CD4-positive, alpha-beta T cell treated with Interleukin-1 beta for 1 hour (primary cell): ENCODE measurements at regions not wholly inside any gene's neighbourhood (a gene's known extent, or its start where the extent isn't known, plus 50 kb on each side); places are given as distances from the start of the nearest gene placed in this dataset.
"Not testable (repeated sequence)": the region's sequence is repeated elsewhere in the genome, so short reads cannot be mapped to it uniquely, and the experiment has no call there.

Experiments used
- DNase-seq, 2 donors: peaks; one replicate each; pipeline ENCODE4 v3.0.0-alpha.2; 2020 to 2022

GRCh38 chr7:142636107-142636506, 113.2 kb upstream of the PRSS1 start:
- not testable (repeated sequence) for DNase-seq

DNA sequence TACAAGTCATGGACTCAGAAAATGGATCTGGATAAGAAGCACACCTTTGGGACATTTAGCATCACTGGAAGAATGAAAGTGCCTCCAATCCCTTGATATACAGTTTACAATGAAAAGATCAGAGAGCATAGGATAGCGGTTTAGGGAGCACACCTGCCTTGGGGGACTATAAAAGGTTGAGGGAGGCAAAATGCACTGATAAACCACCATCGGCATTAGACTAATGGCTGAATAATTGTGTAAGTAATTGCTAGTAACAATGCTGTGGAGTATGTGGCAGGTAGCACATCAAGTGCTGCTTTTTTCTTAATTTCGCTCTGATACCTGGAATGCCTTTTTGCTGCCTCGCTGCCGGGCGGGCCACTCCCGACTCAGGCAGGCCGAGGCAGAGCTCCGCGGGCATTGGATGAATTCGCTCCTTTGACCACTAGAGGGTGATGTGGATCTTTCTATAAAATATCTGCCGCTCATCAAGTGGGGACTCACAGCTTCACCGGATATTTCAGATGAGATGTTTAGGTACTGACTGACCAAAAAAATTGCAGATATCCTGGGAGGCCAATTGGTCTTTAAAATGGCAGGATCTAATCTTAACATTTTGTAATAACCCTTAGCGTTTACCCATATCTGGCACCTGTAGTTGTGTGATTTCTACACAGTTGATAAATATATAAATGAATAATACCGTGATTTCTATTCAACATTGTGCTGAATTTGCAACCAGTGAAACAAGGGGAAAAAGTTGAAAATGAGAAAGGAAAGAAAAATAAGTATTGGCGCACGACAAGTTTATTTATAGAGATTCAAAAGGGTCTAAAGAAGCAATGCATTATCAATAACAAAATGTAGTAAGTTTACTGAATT, 116.8 kb upstream of the PRSS1 start:
- peak; percentile 62 to 75 for DNase-seq

DNA sequence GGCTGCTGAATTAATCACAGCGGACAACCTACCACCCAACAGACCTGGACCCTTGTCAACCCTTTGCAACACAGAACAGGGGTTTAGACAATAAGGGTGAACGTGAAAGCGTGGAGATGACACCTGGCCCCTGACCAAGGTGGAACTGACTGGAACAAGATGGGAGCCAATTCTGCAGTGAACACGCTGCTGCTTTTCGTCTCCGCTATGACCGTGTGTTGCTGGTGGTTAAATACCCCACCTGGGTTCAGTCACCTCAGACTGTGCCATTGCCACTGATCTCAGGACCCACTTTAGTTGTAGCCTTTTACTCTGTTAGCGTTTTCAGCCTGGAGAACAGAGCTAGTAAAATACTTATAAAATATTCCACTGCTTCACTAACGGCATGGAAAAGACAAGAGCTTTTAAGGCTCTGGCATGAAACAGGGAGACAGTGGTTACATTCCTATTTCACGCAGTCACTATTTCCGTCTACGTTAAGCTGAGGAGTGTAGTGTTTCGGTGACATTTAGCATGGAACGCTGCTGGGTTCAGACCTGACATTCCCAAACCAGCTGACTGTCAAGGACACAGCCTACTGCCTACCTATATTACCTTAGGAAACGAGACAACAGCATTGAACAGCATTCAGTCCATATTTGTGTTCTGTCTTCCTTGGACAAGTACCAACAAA, 119.5 kb upstream of the PRSS1 start:
- DNase-seq = no peak

- no peak for DNase-seq
These were observed 120.3 kb upstream of the PRSS1 start for GRCh38 chr7:142628945-142629344.

- DNase-seq = not testable (repeated sequence)
These were observed 122.0 kb upstream of the PRSS1 start for GRCh38 chr7:142627223-142627622.

- DNase-seq = peak; percentile 65 to 74
These were observed 122.7 kb upstream of the PRSS1 start for GRCh38 chr7:142626420-142627035.

DNA sequence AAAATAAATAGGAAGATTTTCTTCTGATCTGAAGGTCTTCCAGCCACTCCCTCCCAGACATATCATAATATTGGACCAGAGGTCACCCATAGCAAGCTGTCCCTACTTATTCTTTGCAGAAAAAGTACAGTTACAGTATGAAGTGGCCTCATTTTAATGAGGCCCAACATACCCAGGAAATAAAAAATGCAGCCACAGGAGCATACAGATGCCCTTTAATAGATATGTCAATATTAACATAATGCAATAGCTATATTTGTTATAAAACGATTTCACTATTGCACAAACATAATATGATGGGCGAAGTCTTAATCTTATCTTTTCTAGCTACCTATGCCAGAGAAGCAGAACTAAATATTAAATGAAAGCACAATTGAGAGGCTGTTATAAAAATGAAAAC, 124.1 kb upstream of the PRSS1 start:
- DNase-seq = not testable (repeated sequence)

DNA sequence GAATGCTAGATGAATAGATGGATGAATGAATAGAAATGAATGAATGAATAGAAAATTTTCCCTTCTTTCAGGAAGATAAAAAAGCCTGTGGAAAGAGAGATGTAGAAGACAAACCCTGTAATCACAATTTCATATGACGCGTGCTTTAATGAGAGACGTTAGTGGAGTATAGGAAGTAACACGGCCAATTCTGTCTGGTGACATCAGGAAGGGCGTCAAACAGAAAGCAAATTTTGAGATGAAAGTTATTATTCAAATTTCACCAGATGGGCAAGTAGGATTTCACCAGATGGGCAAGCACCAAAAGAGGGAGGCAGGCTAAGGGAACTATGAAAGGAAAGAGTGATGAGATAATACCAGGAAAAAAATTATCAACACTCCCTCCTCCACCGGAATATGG, 128.9 kb upstream of the PRSS1 start:
- no peak for DNase-seq

GRCh38 chr7:142618655-142619351, 130.5 kb upstream of the PRSS1 start:
- DNase-seq = no peak

GRCh38 chr7:142616842-142617241, 132.4 kb upstream of the PRSS1 start:
- no peak for DNase-seq

DNA sequence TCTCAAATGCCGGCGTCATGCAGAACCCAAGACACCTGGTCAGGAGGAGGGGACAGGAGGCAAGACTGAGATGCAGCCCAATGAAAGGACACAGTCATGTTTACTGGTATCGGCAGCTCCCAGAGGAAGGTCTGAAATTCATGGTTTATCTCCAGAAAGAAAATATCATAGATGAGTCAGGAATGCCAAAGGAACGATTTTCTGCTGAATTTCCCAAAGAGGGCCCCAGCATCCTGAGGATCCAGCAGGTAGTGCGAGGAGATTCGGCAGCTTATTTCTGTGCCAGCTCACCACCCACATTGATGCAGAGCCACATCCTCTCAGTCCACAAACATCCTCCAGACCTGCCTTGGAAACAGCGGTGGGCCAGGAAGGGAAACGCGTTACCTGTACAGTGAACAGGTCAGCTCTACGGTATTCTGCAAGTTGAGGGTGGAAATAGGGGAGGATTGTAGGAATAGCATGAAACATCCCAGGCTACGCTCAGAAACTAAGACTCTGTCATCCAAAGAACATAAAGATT, 133.1 kb upstream of the PRSS1 start:
- DNase-seq = no peak

GRCh38 chr7:142615508-142615907, 133.8 kb upstream of the PRSS1 start:
- DNase-seq = no peak

DNA sequence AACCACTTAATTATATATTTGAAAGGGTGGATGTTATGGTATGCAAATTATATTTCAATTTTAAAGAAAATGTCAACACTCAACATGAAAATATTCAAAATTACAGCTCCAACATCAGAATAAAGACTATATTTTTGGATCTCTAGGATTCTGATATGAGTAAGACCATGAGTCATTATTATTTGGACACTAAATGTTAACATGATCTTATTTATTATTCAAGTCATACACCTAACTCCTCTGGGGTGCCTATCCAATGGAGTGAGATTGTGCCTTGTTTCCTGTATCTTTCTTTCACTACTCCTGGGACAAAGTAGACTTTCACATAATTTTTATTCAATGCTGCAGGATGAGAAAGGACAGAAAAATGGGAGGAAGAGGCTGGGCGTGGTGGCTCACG, 135.2 kb upstream of the PRSS1 start:
- DNase-seq = no peak

GRCh38 chr7:142612237-142612881, 136.9 kb upstream of the PRSS1 start:
- DNase-seq = no peak

- no peak for DNase-seq
These were observed 137.6 kb upstream of the PRSS1 start for GRCh38 chr7:142611566-142612236.

- no peak for DNase-seq
These were observed 140.4 kb upstream of the PRSS1 start for GRCh38 chr7:142608630-142609428.

GRCh38 chr7:142607351-142607750, 141.9 kb upstream of the PRSS1 start:
- no peak for DNase-seq

DNA sequence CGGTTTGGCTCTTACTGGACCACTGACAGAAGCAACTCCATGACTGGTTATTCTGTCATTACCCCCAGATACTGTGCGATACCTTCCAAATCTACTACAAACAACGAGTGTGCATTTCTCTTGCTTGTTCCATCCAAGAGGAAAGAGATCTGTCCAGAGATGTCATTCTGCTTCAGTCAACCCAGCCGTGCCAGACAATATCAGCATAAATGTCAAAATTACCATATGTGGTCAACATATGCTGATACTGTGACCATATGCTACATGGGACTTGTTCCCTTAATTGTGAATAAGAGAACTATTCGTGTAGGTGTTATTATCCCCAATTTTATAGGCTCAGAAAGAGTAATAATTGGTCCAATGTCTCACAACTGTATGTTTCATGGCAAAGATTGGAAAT, 143.2 kb upstream of the PRSS1 start:
- DNase-seq = no peak

DNA sequence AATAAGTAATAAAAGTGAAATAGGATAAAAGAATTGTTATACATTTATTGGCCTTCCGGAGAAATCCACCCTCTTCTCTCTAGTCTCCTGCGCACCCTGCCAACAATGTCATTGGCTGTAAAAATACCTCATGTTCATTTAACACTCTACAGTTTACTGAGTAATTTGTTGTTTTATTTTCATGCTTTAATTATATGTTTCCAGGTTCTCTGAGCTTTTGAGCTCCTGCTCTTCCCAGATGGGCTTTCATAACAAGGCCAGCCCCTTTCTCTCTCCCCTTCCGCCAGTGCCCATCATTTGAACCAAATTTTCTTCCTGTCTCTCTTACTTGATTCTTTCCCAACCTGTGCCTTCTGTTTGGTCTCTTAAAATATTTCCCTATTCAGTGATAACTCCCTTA, 144.6 kb upstream of the PRSS1 start:
- DNase-seq = no peak

DNA sequence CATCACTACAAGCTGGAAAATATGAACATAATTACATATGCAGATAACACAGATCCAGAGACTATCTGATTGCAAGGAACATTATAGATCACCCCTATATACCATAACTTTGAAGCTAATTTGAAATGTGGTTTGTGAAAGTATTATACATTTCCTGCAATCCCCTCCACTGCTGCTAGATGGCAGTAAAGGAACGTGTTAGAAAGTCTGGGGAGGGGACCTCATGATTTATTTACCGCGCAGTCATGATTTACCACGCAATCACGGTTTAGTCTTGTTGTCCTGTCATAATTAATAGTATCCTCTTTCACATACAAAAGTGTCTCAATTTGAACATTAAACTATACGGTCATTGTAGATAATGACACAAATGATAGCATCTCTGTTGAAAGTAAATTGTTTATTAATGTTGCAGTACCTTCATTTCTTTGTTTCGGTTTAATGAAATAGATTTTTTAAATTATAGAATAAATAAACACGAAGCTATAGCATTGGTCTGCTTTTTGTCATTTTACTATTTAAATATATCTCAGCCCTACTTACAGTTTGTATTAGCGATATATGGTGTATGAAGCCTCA, 145.3 kb upstream of the PRSS1 start:
- DNase-seq = peak; percentile 50 to 69

GRCh38 chr7:142602756-142603155, 146.5 kb upstream of the PRSS1 start:
- DNase-seq = no peak
